HG03045 (cell line): ENCODE measurements at regions not wholly inside any gene's neighbourhood (a gene's known extent, or its start where the extent isn't known, plus 50 kb on each side); places are given as distances from the start of the nearest gene placed in this dataset.

Experiments used
- ATAC-seq: cut with Tn5 transposase; IDR thresholded peaks from one replicate; pipeline ENCODE4 v1.9.1; 2021; ENCODE audit warnings: mild to moderate bottlenecking, moderate library complexity; ENCODE audit not compliant: unreplicated experiment

DNA sequence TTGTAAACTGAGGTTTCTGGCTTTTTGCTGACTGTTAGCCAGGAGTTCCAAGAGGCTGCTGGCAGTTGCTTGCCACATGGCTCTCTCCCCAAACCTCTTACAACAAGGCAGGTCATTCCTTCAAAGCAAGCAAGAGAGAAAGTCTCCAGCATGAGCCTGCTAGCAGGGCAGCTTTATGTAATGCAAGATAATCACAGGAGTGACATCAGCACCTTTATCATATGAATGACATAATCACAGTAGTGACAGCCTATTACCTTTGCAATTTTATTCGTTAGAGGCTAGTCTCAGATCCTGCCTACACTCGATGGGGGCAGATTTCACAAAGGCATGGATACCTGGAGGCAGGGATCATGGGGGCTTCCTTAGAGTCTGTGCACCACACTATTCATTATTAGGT is 79.5 kb upstream of the KCNJ16 start:
- ATAC-seq: no peak

DNA sequence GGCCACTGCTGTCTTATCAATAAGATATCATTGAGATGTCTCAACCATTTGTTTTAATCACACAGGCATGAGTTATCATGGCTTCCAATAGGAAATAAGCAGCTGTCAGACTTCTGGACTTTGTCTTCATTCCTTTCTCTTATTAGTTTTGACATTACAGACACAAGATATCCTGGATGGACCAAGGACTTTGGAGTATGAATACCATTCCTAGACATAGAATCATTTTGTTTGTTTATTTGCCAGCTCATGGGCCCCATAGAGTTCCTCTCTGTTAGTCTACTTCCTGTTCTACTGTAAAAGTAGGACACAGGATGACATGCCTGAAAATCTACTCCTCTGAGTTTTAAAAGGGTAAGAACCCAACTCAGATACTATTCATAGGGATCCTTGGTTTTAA is 77.7 kb upstream of the KCNJ16 start:
- ATAC-seq: no peak

DNA sequence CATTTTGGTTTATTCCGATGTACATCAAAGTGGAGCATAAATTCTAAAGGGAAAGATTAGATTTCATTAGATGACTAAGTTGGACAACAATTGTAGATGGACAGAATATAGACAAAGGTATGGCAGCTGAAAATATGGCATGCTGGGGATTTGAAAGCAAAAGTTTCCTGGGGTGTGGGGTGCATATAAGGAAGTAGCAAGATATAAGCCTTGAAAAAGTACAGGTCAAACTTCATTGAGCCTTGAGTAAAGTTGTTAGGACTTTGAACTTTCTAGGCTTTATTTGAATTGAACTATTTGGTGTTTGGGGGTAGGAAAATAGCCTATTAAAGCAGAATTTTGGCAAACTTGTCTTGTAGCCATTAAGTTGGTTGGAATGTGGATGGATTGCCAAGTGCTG is 75.8 kb upstream of the KCNJ16 start:
- ATAC-seq: no peak

DNA sequence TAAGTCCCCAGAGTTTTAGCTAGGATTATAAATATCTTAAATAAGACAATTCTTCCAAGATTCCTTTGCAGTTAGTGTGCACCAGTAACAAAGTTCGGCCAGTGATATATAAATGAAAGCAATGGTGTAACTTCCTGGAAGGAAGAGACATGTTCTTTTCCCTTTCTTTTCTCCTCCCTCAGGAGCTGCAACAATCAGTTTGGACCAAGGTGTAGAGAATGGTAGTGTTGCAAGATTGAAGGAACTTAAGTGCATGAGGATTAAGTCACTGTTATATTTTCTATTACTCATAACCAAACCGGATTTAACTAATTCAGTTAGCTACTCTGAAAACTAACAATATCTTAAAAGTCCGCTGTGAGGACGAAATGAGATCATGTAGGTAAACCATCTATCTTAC is 68.9 kb upstream of the KCNJ16 start:
- no peak for ATAC-seq

DNA sequence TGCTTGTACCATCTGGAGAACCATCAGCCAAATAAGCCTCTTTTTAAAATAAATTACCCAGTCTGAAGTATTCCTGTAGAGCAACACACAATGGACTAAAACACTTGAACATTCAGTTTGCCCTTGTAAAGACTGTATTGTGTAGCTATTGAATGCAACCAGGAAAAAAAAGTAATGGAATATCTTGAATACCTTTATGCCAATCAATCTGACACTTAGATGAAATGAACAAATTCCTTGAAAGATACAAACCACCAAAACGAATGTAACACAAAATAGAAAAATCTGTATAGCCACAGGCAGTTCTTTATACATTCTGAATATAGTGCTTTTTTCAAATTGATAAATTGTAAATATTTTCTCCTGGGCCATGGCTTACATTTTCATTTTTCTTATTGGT is 63.3 kb upstream of the KCNJ16 start:
- no peak for ATAC-seq

DNA sequence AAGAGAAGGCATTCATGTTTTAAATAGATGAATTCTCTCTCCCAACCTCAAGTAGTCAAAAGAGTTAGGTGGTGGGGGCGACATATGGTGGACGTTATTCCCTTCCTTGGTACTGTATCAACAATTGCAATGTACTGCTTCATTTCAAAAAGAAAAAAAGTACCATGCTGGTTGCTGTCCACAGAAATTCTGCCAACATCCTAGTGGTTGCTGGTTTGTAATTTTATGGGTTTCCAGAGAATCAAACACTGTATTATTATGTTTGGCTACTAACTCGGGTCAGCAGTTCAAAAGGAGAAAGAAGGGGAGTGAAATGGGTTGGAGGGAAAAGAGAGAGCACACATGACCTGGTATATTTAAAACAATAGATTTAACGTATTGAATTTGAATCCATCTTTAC is 61.1 kb upstream of the KCNJ16 start:
- no peak for ATAC-seq

DNA sequence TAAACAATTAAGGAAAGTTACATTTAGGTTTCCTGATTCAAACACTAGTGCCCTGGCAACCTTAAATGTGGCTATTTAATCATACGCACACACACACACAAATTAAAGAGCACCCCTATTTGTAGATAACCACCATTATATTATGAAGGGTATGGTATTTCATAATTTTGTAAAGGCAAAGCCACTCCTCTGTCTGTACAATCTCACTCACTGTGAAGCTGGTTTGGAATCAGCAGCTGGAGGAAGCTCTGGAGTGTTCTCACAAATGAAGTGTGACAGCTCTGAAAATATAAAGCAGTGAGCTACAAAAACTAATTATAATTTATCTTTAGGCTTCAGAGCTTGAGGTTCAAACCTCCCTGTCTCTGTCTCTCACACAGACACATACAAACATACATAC is 57.9 kb upstream of the KCNJ16 start:
- no peak for ATAC-seq

DNA sequence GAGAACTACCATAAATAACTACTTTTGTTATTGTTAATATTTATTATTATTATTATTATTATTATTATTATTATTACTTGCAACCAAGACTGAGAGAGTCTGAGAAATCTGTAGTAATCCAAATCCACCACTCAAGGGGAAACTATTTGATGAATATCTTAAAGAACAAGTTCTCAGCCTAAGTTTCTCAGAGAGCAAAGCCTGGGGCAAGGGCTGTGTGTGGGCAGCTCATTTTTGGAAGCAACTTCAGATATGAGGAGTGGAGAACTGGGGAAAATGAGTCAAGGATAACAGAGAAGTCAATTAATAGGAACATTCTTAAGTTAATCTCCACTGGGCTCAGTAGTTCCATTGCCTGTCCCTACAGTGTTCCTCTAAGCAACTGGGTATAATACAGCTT is 57.1 kb upstream of the KCNJ16 start:
- ATAC-seq: no peak

DNA sequence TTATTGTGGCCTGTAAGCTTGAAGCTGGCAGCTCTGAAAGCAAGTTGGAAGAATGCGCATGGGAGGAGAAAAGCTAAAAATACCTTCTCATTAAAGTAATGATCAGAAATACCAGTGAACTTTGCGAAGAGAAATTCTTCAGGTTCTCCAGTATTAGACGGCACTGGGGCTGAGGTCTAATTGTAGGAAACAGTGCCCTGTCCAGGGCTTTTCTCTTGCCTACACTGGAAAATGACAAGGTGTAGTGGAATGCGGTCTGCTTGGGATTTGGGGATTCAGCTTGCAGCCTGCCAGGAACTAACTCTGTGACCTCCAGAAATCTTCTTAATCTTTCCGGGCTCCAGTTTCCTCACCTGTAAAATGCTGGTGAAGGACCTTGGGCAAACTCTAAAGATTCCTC is 53.3 kb upstream of the KCNJ16 start:
- ATAC-seq: no peak

DNA sequence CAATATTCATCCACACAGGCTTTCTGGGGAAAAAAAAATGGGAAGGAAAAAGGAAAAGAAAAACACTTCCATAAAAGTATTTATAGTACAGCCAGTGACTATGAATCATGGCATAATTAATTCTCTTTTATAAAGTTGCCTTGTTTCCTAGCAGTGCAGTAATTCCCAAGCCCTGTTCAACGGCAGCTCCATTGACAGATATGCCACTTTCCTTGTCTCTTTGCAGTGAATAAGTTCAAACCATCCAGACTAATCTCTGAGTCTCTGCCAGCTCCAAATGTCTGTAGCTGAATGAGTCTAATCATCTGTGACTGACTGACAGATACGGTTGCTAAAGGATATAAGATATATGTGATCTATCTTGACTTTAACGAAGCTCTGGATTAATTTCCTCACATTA is 52.9 kb upstream of the KCNJ16 start:
- no peak for ATAC-seq

DNA sequence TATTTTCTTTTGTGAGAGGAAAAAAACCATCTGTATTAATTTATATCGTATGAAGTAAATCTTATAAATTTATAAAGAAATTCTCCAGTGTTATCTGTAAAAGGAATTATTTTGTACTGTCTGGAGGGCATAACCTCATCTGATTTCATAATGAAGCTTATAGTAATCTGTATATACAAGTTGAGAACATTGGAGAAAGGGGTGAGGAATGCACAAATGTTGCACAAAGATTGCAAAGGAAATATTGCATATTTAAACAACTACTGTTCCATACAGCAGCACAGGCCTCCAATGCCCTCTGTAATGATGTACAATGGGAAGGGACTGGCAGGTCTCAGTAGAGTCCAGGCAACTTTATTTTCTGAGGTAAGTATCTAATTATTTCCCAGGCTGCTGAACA is 50.8 kb upstream of the KCNJ16 start:
- ATAC-seq: no peak
